ENCODE measurements at regions not wholly inside any gene's neighbourhood (a gene's known extent, or its start where the extent isn't known, plus 50 kb on each side); places are given as distances from the start of the nearest gene placed in this dataset.

GRCh38 chr11:133710241-133710640, 135.1 kb downstream of the SPATA19 start:
- TF ChIP-seq CTCF (IDR thresholded peaks at IDR 0.05) = no peak
- no peak for TF ChIP-seq POLR2A (IDR thresholded peaks at IDR 0.05)

All from right lobe of liver (tissue), 4 donors.